ENCODE measurements at regions not wholly inside any gene's neighbourhood (a gene's known extent, or its start where the extent isn't known, plus 50 kb on each side); places are given as distances from the start of the nearest gene placed in this dataset.
A peak's percentile ranks its signal among the peaks of the same experiment; 100 is the strongest.

DNA sequence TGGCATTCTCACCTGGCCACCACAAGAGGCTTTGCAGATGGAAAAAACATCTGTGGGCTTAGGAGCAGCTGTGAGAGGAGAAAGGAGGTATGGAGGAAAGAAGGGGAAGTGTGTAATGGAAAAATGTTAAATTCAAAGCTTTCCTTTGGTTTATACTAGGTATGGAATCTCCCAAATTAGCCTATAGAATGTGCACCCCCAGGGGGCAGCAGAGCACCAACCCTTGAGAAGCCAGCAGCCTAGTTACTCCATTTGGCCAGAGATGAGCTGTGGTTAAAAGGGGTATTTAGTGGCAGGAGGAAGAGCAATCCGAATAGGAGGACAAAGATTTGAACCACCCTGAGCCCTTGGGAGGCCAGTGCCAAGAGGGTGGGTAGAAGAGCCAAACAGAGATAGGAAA is 97.5 kb upstream of the CTTNBP2NL start:
- TF ChIP-seq, protein P1, sequence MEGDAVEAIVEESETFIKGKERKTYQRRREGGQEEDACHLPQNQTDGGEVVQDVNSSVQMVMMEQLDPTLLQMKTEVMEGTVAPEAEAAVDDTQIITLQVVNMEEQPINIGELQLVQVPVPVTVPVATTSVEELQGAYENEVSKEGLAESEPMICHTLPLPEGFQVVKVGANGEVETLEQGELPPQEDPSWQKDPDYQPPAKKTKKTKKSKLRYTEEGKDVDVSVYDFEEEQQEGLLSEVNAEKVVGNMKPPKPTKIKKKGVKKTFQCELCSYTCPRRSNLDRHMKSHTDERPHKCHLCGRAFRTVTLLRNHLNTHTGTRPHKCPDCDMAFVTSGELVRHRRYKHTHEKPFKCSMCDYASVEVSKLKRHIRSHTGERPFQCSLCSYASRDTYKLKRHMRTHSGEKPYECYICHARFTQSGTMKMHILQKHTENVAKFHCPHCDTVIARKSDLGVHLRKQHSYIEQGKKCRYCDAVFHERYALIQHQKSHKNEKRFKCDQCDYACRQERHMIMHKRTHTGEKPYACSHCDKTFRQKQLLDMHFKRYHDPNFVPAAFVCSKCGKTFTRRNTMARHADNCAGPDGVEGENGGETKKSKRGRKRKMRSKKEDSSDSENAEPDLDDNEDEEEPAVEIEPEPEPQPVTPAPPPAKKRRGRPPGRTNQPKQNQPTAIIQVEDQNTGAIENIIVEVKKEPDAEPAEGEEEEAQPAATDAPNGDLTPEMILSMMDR (IDR thresholded peaks at IDR 0.05; ENCODE audit: insufficient read depth, low read length, poor library complexity, severe bottlenecking) = peak; percentile 49
- no peak for TF ChIP-seq EZH2phosphoT487 (conservative IDR thresholded peaks at IDR 0.05; ENCODE audit: low read length)
